ENCODE measurements at regions not wholly inside any gene's neighbourhood (a gene's known extent, or its start where the extent isn't known, plus 50 kb on each side); places are given as distances from the start of the nearest gene placed in this dataset.

- Histone ChIP-seq H3K27me3 (ENCODE audit: low read length) (no peaks in the 10 kb centered on the region), H3F3A (ENCODE audit: low read length, unreplicated experiment) (peaks cover 5% of the 10 kb centered on the region), H3K27ac (ENCODE audit: low read length) (peak overlapping the region; percentile 53), H3K9me2 (replicated peaks; ENCODE audit: low read length) (no peaks in the 10 kb centered on the region), H3K9me3 (ENCODE audit: low read length) (0 out of 2 replicates have a peak, but pooled peaks cover 5% of the 10 kb centered on the region), H4K20me1 (ENCODE audit: low read length) (no peaks in the 10 kb centered on the region), H3K4me1 (ENCODE audit: insufficient read depth, low read length) (peaks cover 23% of the 10 kb centered on the region), H3K9ac (ENCODE audit: low read length) (no peak overlapping the region), H3K4me2 (ENCODE audit: low read length) (peak overlapping the region; percentile 58), H2AFZ (ENCODE audit: low read length) (no peak overlapping the region), H3K36me3 (ENCODE audit: low read depth, low read length) (no peaks in the 10 kb centered on the region), H3K4me3 (ENCODE audit: low read length) (peak overlapping the region; percentile 22), H3K79me2 (ENCODE audit: low read length) (no peaks in the 10 kb centered on the region)
- ATAC-seq (peak; percentile 75), DNase-seq (peak; percentile 100)
- POLR2A ChIA-PET (ENCODE audit: unreplicated experiment): no interaction called here
- intact Hi-C loops (cut with micrococcal nuclease): no loop called here
- no peak for TF ChIP-seq EZH2phosphoT487 (IDR thresholded peaks at IDR 0.05; ENCODE audit: borderline replicate concordance, low read length)
- TF ChIP-seq, protein P1, sequence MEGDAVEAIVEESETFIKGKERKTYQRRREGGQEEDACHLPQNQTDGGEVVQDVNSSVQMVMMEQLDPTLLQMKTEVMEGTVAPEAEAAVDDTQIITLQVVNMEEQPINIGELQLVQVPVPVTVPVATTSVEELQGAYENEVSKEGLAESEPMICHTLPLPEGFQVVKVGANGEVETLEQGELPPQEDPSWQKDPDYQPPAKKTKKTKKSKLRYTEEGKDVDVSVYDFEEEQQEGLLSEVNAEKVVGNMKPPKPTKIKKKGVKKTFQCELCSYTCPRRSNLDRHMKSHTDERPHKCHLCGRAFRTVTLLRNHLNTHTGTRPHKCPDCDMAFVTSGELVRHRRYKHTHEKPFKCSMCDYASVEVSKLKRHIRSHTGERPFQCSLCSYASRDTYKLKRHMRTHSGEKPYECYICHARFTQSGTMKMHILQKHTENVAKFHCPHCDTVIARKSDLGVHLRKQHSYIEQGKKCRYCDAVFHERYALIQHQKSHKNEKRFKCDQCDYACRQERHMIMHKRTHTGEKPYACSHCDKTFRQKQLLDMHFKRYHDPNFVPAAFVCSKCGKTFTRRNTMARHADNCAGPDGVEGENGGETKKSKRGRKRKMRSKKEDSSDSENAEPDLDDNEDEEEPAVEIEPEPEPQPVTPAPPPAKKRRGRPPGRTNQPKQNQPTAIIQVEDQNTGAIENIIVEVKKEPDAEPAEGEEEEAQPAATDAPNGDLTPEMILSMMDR (conservative IDR thresholded peaks at IDR 0.05; ENCODE audit: low read depth, low read length): no peak
- TF ChIP-seq EZH2 (IDR thresholded peaks at IDR 0.05; ENCODE audit: low read length, unreplicated experiment): no peak
- no TSS peak for BruUV-seq (replicated peaks)
- CTCF ChIA-PET: no interaction called here
Measured at GRCh38 chr10:52682766-52683165, 89.8 kb downstream of the MBL2 start.

- DNase-seq (no peak), ATAC-seq (no peak)
- no peak overlapping the region for H3K4me2 ChIP-seq (ENCODE audit: low read length)
- H3K27ac ChIP-seq (ENCODE audit: low read length): no peak overlapping the region
- no peaks in the 10 kb centered on the region for H3K9me2 ChIP-seq (replicated peaks; ENCODE audit: low read length)
- peaks cover 5% of the 10 kb centered on the region for H3F3A ChIP-seq (ENCODE audit: low read length, unreplicated experiment)
- H3K9ac ChIP-seq (ENCODE audit: low read length): no peak overlapping the region
- no peak overlapping the region for H3K4me3 ChIP-seq (ENCODE audit: low read length)
- peaks cover 28% of the 10 kb centered on the region for H3K4me1 ChIP-seq (ENCODE audit: insufficient read depth, low read length)
- intact Hi-C loops (cut with micrococcal nuclease): no loop called here
- no peaks in the 10 kb centered on the region for H4K20me1 ChIP-seq (ENCODE audit: low read length)
- H3K79me2 ChIP-seq (ENCODE audit: low read length): no peaks in the 10 kb centered on the region
- ChIA-PET POLR2A (ENCODE audit: unreplicated experiment) (no interaction called here), CTCF (no interaction called here)
- H3K9me3 ChIP-seq (ENCODE audit: low read length): 0 out of 2 replicates have a peak, but pooled peaks cover 5% of the 10 kb centered on the region
- no peaks in the 10 kb centered on the region for H3K36me3 ChIP-seq (ENCODE audit: low read depth, low read length)
- no peak for TF ChIP-seq EZH2 (IDR thresholded peaks at IDR 0.05; ENCODE audit: low read length, unreplicated experiment)
- no peak for TF ChIP-seq EZH2phosphoT487 (IDR thresholded peaks at IDR 0.05; ENCODE audit: borderline replicate concordance, low read length)
- TF ChIP-seq, protein P1 (conservative IDR thresholded peaks at IDR 0.05; ENCODE audit: low read depth, low read length): no peak
- BruUV-seq (replicated peaks): no TSS peak
- no peaks in the 10 kb centered on the region for H3K27me3 ChIP-seq (ENCODE audit: low read length)
- no peak overlapping the region for H2AFZ ChIP-seq (ENCODE audit: low read length)
Measured at GRCh38 chr10:52683776-52684175, 88.8 kb downstream of the MBL2 start.

- H4K20me1 ChIP-seq (ENCODE audit: low read length): no peaks in the 10 kb centered on the region
- peak overlapping the region; percentile 50 for H3K27ac ChIP-seq (ENCODE audit: low read length)
- peaks cover 12% of the 10 kb centered on the region for H3K4me1 ChIP-seq (ENCODE audit: insufficient read depth, low read length)
- peak overlapping the region; percentile 27 for H3K4me2 ChIP-seq (ENCODE audit: low read length)
- H3K9me3 ChIP-seq (ENCODE audit: low read length): peaks cover 28% of the 10 kb centered on the region
- peak overlapping the region; percentile 4; the same call in 1 of the 2 replicates for H3K4me3 ChIP-seq (ENCODE audit: low read length)
- no peak overlapping the region for H3K9ac ChIP-seq (ENCODE audit: low read length)
- H3F3A ChIP-seq (ENCODE audit: low read length, unreplicated experiment): no peaks in the 10 kb centered on the region
- POLR2A ChIA-PET (ENCODE audit: unreplicated experiment): no interaction called here
- H3K27me3 ChIP-seq (ENCODE audit: low read length): no peaks in the 10 kb centered on the region
- intact Hi-C loops (cut with micrococcal nuclease): no loop called here
- H3K79me2 ChIP-seq (ENCODE audit: low read length): no peaks in the 10 kb centered on the region
- CTCF ChIA-PET: interaction anchor here (1.0 kb wide), 1 partner anchor 40 kb away, joined by 3 read pairs; no protein-coding TSS in a partner anchor
- peak; percentile 95 for ATAC-seq
- H3K9me2 ChIP-seq (replicated peaks; ENCODE audit: low read length): no peaks in the 10 kb centered on the region
- peak; percentile 95 for DNase-seq
- peaks cover 20% of the 10 kb centered on the region for H3K36me3 ChIP-seq (ENCODE audit: low read depth, low read length)
- BruUV-seq (replicated peaks): no TSS peak
- H2AFZ ChIP-seq (ENCODE audit: low read length): peak overlapping the region; percentile 39
- TF ChIP-seq EZH2phosphoT487 (IDR thresholded peaks at IDR 0.05; ENCODE audit: borderline replicate concordance, low read length) (no peak), EZH2 (IDR thresholded peaks at IDR 0.05; ENCODE audit: low read length, unreplicated experiment) (no peak)
- TF ChIP-seq, protein P1 (conservative IDR thresholded peaks at IDR 0.05; ENCODE audit: low read depth, low read length): no peak
Measured at GRCh38 chr10:52688899-52689298, 83.7 kb downstream of the MBL2 start.
